Fibroblast of lung (primary cell): ENCODE measurements at regions not wholly inside any gene's neighbourhood (a gene's known extent, or its start where the extent isn't known, plus 50 kb on each side); places are given as distances from the start of the nearest gene placed in this dataset.

Experiments used
- DNase-seq, 2 donors: peaks; one replicate each; pipeline versions ENCODE4 v3.0.0 to v3.0.0-alpha.2; 2010; ENCODE audit warnings: low read depth in 2 of 2
- H2AFZ ChIP-seq: 2 replicates; pipeline ENCODE4 v1.5.1; 2012; ENCODE audit warnings: low read length, control low read depth, inconsistent platforms
- H3K27ac ChIP-seq: 2 replicates; pipeline ENCODE4 v1.5.1; 2011; ENCODE audit warnings: low read length, control low read depth; ENCODE audit not compliant: insufficient read depth
- H3K27me3 ChIP-seq: 2 replicates; pipeline ENCODE4 v1.5.1; 2011; ENCODE audit warnings: mild to moderate bottlenecking, low read length; ENCODE audit not compliant: control insufficient read depth, insufficient read depth
- H3K36me3 ChIP-seq: 2 replicates; pipeline ENCODE4 v1.5.1; 2011; ENCODE audit warnings: low read length; ENCODE audit not compliant: control insufficient read depth, insufficient read depth
- H3K4me1 ChIP-seq: 2 replicates; pipeline ENCODE4 v1.5.1; 2011; ENCODE audit warnings: low read length; ENCODE audit not compliant: control insufficient read depth, insufficient read depth; ENCODE audit errors: extremely low read depth
- H3K4me2 ChIP-seq: 2 replicates; pipeline ENCODE4 v1.5.1; 2011; ENCODE audit warnings: low read length, control low read depth; ENCODE audit not compliant: insufficient read depth; ENCODE audit errors: extremely low read depth
- H3K4me3 ChIP-seq, 4 experiments: fragments of 200-600 bp in 1 of 4; sonication (generic) in 1 of 4; replicated peaks in 1 of 4; 2 replicates each; pipeline ENCODE4 v1.5.1; 2011 to 2016; ENCODE audit warnings: low read length in 4 of 4, low read depth in 3 of 4, mild to moderate bottlenecking in 3 of 4, control low read depth in 2 of 4, inconsistent platforms in 1 of 4, mixed read lengths in 1 of 4; ENCODE audit not compliant: insufficient read depth in 1 of 4; ENCODE audit errors: control extremely low read depth in 1 of 4
- H3K79me2 ChIP-seq: 2 replicates; pipeline ENCODE4 v1.5.1; 2012; ENCODE audit warnings: mild to moderate bottlenecking, low read length, inconsistent platforms; ENCODE audit not compliant: control insufficient read depth, insufficient read depth
- H3K9ac ChIP-seq: 2 replicates; pipeline ENCODE4 v1.5.1; 2011; ENCODE audit warnings: mild to moderate bottlenecking, low read length, control low read depth; ENCODE audit not compliant: insufficient read depth
- H3K9me3 ChIP-seq: 2 replicates; pipeline ENCODE4 v1.5.1; 2012; ENCODE audit warnings: low read depth, low read length; ENCODE audit not compliant: control insufficient read depth, insufficient read depth
- H4K20me1 ChIP-seq: 2 replicates; pipeline ENCODE4 v1.5.1; 2011; ENCODE audit warnings: low read length; ENCODE audit not compliant: control insufficient read depth, insufficient read depth; ENCODE audit errors: extremely low read depth
- CTCF ChIP-seq, 2 donors: IDR thresholded peaks in 1 of 2; conservative IDR thresholded peaks in 1 of 2; 1 replicate in 1 of 2; 2 replicates in 1 of 2; pipeline ENCODE4 v1.5.1; 2011 to 2012; ENCODE audit warnings: low read length in 2 of 2, control low read depth in 1 of 2, inconsistent platforms in 1 of 2, low read depth in 1 of 2, mild to moderate bottlenecking in 1 of 2
- EZH2 ChIP-seq: IDR thresholded peaks from 2 replicates; pipeline ENCODE4 v1.5.1; 2012; ENCODE audit warnings: low read length, control low read depth, mild to moderate bottlenecking; ENCODE audit errors: missing control alignments

- no peak overlapping the region for H2AFZ ChIP-seq
Observed at GRCh38 chr14:45716572-45716971, 463.6 kb upstream of the MIS18BP1 start.

GRCh38 chr14:45715946-45716345, 462.9 kb upstream of the MIS18BP1 start:
- no peak overlapping the region for H2AFZ ChIP-seq
- H3K4me2 ChIP-seq: no peak overlapping the region
- H3K27me3 ChIP-seq: no peaks in the 10 kb centered on the region
- no peaks in the 10 kb centered on the region for H3K79me2 ChIP-seq
- no peak overlapping the region for H3K27ac ChIP-seq
- no peaks in the 10 kb centered on the region for H3K4me1 ChIP-seq
- no peaks in the 10 kb centered on the region for H3K9me3 ChIP-seq
- no peak overlapping the region for H3K4me3 ChIP-seq
- no peaks in the 10 kb centered on the region for H4K20me1 ChIP-seq
- H3K9ac ChIP-seq: no peak overlapping the region
- no peak for DNase-seq
- TF ChIP-seq CTCF (conservative IDR thresholded peaks at IDR 0.05 in 1 of 2, IDR thresholded peaks at IDR 0.05 in 1 of 2; ENCODE audit: low read depth in 1 of 2, low read length in 2 of 2): no peak
- TF ChIP-seq EZH2: no peak
- no peaks in the 10 kb centered on the region for H3K36me3 ChIP-seq

More at GRCh38 chr14:45716572-45716971, 463.6 kb upstream of the MIS18BP1 start:
- Histone ChIP-seq H3K79me2 (no peaks in the 10 kb centered on the region), H3K4me1 (no peaks in the 10 kb centered on the region), H3K36me3 (no peaks in the 10 kb centered on the region), H3K27me3 (no peaks in the 10 kb centered on the region), H3K4me3 (no peak overlapping the region), H3K9ac (no peak overlapping the region), H4K20me1 (no peaks in the 10 kb centered on the region), H3K4me2 (no peak overlapping the region), H3K27ac (no peak overlapping the region), H3K9me3 (no peaks in the 10 kb centered on the region)
- DNase-seq: no peak
- TF ChIP-seq EZH2 (no peak), CTCF (conservative IDR thresholded peaks at IDR 0.05 in 1 of 2, IDR thresholded peaks at IDR 0.05 in 1 of 2; ENCODE audit: low read depth in 1 of 2, low read length in 2 of 2) (no peak)

GRCh38 chr14:45709541-45709940, 456.5 kb upstream of the MIS18BP1 start:
- no peak for TF ChIP-seq EZH2
- no peak for TF ChIP-seq CTCF (conservative IDR thresholded peaks at IDR 0.05 in 1 of 2, IDR thresholded peaks at IDR 0.05 in 1 of 2; ENCODE audit: low read depth in 1 of 2, low read length in 2 of 2)
- H3K9me3 ChIP-seq: no peaks in the 10 kb centered on the region
- H3K27ac ChIP-seq: no peak overlapping the region
- H3K4me2 ChIP-seq: no peak overlapping the region
- H3K79me2 ChIP-seq: no peaks in the 10 kb centered on the region
- H3K4me3 ChIP-seq: no peak overlapping the region
- no peaks in the 10 kb centered on the region for H3K36me3 ChIP-seq
- H2AFZ ChIP-seq: no peak overlapping the region
- no peaks in the 10 kb centered on the region for H3K4me1 ChIP-seq
- no peaks in the 10 kb centered on the region for H3K27me3 ChIP-seq
- no peak for DNase-seq
- no peak overlapping the region for H3K9ac ChIP-seq
- H4K20me1 ChIP-seq: no peaks in the 10 kb centered on the region
